PFSK-1 (cell line): ENCODE measurements at regions not wholly inside any gene's neighbourhood (a gene's known extent, or its start where the extent isn't known, plus 50 kb on each side); places are given as distances from the start of the nearest gene placed in this dataset.

ENCODE experiments used
- REST ChIP-seq, 2 experiments: IDR thresholded peaks; 2 replicates each; pipeline versions ENCODE4 v1.6.1 to v1.8.0; 2011 to 2012; ENCODE audit warnings: low read depth in 2 of 2, low read length in 2 of 2, control low read depth in 1 of 2, inconsistent platforms in 1 of 2, mild to moderate bottlenecking in 1 of 2, moderate library complexity in 1 of 2; ENCODE audit not compliant: insufficient read depth in 1 of 2
- TAF1 ChIP-seq: IDR thresholded peaks from 2 replicates; pipeline ENCODE4 v1.6.1; 2012; ENCODE audit warnings: low read length, control low read depth, borderline replicate concordance; ENCODE audit not compliant: insufficient read depth

DNA sequence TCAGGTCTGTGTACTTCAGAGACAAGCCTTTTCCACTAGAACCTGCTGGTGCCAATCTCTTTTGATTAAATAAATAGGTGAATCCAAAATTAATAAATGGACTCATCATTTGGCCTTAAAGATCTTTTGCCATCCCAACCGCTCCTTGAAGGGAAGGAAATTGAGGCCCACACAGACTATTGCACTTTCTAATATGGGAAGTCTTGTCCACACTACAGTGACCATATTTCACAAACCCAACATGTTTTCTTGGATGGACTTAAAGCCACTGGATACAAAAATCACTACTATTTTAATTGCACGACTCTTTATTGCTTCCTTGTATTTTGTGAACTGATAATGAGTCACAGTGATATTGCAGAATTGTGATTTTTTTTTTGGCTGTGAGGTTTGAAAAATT is 135.0 kb downstream of the DIRAS2 start:
- no peak for TF ChIP-seq REST (IDR thresholded peaks at IDR 0.05; ENCODE audit: insufficient read depth in 1 of 2, low read depth in 2 of 2, low read length in 2 of 2)
- no peak for TF ChIP-seq TAF1
